ENCODE measurements at regions not wholly inside any gene's neighbourhood (a gene's known extent, or its start where the extent isn't known, plus 50 kb on each side); places are given as distances from the start of the nearest gene placed in this dataset.

DNA sequence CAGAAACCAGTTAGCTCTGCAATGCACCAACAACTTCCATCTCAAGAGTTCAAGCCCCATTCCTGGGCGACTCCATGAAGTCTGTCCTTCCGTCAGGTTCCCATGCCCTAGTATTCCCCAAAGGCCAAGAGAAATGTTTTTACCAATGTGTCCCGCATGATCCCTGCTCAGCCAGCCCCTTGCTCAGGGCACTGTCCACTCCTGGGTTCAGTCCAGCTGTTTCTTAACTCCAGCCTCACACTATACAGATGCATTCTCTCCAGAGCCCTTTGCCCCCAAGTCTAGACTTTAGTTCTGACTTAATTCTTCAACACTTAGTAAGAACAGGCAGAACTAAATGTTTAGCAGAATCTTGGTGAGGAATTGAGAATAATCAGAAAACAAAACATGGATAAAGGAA is 497.5 kb downstream of the SOX6 start:
- Histone ChIP-seq H3K4me1 (no peaks in the 10 kb centered on the region), H3K4me3 (no peak overlapping the region), H3K27ac (no peak overlapping the region), H3K9me3 (no peaks in the 10 kb centered on the region), H3K27me3 (no peaks in the 10 kb centered on the region), H3K36me3 (no peaks in the 10 kb centered on the region)
- 100% methylated on average over 1 of the region's 3 CpGs; no CpG with 5 or more reads in 1 of the 2 donors for WGBS, 2 donors (ENCODE audit: low coverage in 1 of 2)
- no peak for TF ChIP-seq EP300 (IDR thresholded peaks at IDR 0.05)
- TF ChIP-seq POLR2A (IDR thresholded peaks at IDR 0.05) = no peak
- TF ChIP-seq POLR2AphosphoS5 (IDR thresholded peaks at IDR 0.05) = no peak
- TF ChIP-seq, protein P1, sequence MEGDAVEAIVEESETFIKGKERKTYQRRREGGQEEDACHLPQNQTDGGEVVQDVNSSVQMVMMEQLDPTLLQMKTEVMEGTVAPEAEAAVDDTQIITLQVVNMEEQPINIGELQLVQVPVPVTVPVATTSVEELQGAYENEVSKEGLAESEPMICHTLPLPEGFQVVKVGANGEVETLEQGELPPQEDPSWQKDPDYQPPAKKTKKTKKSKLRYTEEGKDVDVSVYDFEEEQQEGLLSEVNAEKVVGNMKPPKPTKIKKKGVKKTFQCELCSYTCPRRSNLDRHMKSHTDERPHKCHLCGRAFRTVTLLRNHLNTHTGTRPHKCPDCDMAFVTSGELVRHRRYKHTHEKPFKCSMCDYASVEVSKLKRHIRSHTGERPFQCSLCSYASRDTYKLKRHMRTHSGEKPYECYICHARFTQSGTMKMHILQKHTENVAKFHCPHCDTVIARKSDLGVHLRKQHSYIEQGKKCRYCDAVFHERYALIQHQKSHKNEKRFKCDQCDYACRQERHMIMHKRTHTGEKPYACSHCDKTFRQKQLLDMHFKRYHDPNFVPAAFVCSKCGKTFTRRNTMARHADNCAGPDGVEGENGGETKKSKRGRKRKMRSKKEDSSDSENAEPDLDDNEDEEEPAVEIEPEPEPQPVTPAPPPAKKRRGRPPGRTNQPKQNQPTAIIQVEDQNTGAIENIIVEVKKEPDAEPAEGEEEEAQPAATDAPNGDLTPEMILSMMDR (IDR thresholded peaks at IDR 0.05) = no peak
- ATAC-seq = no peak

GRCh38 chr11:15859411-15859810 is 496.9 kb downstream of the SOX6 start:
- ATAC-seq = no peak
- Histone ChIP-seq H3K4me1 (no peaks in the 10 kb centered on the region), H3K27me3 (no peaks in the 10 kb centered on the region), H3K36me3 (no peaks in the 10 kb centered on the region), H3K9me3 (no peaks in the 10 kb centered on the region), H3K4me3 (no peak overlapping the region), H3K27ac (no peak overlapping the region)
- WGBS, 2 donors (ENCODE audit: low coverage in 1 of 2) = 86 to 100% methylated on average over 1 to 3 of the region's 3 CpGs
- TF ChIP-seq POLR2AphosphoS5 (IDR thresholded peaks at IDR 0.05) (no peak), EP300 (IDR thresholded peaks at IDR 0.05) (no peak), POLR2A (IDR thresholded peaks at IDR 0.05) (no peak)
- TF ChIP-seq, protein P1 (IDR thresholded peaks at IDR 0.05) = no peak

GRCh38 chr11:15861256-15861655 is 495.1 kb downstream of the SOX6 start:
- H3K27ac ChIP-seq = no peak overlapping the region
- WGBS, 2 donors (ENCODE audit: low coverage in 1 of 2) = 77 to 78% methylated on average over 2 of the region's 2 CpGs
- H3K9me3 ChIP-seq = no peaks in the 10 kb centered on the region
- no peaks in the 10 kb centered on the region for H3K36me3 ChIP-seq
- no peaks in the 10 kb centered on the region for H3K4me1 ChIP-seq
- H3K27me3 ChIP-seq = no peaks in the 10 kb centered on the region
- ATAC-seq = no peak
- TF ChIP-seq POLR2AphosphoS5 (IDR thresholded peaks at IDR 0.05) (no peak), EP300 (IDR thresholded peaks at IDR 0.05) (no peak), POLR2A (IDR thresholded peaks at IDR 0.05) (no peak)
- TF ChIP-seq, protein P1 (IDR thresholded peaks at IDR 0.05) = no peak
- H3K4me3 ChIP-seq = no peak overlapping the region

- ATAC-seq = no peak
- no peaks in the 10 kb centered on the region for H3K4me1 ChIP-seq
- no peak overlapping the region for H3K4me3 ChIP-seq
- H3K36me3 ChIP-seq = no peaks in the 10 kb centered on the region
- no peaks in the 10 kb centered on the region for H3K27me3 ChIP-seq
- no peak overlapping the region for H3K27ac ChIP-seq
- no peaks in the 10 kb centered on the region for H3K9me3 ChIP-seq
- WGBS, 2 donors (ENCODE audit: low coverage in 1 of 2) = 65 to 76% methylated on average over 2 of the region's 2 CpGs
- TF ChIP-seq POLR2A (IDR thresholded peaks at IDR 0.05) (no peak), POLR2AphosphoS5 (IDR thresholded peaks at IDR 0.05) (no peak), EP300 (IDR thresholded peaks at IDR 0.05) (no peak)
- TF ChIP-seq, protein P1 (IDR thresholded peaks at IDR 0.05) = no peak
Measured at GRCh38 chr11:15863411-15863810, 492.9 kb downstream of the SOX6 start.

DNA sequence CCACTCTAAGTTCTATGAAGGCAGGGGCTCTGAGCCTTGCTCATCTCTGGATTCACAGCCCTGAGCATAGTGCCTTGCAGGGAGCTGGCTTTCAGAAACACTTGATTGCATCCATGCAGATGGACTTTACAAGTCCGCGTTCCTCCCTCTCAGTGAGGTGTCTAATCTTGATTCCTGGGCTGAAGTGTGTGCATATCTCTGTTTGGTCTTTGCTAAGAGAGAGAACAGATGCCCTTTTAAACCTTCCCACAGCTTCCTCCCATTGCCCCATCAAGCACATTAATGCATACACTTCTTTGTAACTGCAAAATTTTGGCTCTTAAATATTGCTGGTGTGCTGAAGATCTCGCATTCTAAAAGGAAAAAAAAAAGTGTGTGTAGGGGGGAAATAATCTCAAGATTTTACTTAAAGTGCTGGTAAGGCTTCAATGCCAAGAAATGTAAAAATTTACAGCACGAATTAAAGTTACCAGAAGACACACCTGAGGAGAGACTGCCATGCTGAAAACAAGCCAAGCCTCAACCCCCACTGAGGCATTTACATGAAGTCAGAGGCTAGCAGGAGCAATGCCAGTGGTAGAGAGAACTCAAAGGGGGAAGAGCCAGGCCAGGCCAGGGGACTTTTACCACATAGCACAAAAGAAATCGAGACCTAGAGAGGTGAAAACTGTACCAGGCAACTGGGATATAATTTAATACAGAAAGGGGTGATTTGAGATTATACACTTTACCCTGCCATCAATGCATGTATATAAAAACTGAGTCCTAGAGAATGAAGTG is 492.1 kb downstream of the SOX6 start:
- H3K9me3 ChIP-seq = no peaks in the 10 kb centered on the region
- H3K4me1 ChIP-seq = no peaks in the 10 kb centered on the region
- H3K36me3 ChIP-seq = no peaks in the 10 kb centered on the region
- 94 to 97% methylated on average over 5 of the region's 5 CpGs for WGBS, 2 donors (ENCODE audit: low coverage in 1 of 2)
- no peaks in the 10 kb centered on the region for H3K27me3 ChIP-seq
- TF ChIP-seq POLR2A (IDR thresholded peaks at IDR 0.05) = no peak
- TF ChIP-seq, protein P1 (IDR thresholded peaks at IDR 0.05) = no peak
- TF ChIP-seq EP300 (IDR thresholded peaks at IDR 0.05) = no peak
- TF ChIP-seq POLR2AphosphoS5 (IDR thresholded peaks at IDR 0.05) = no peak
- no peak overlapping the region for H3K4me3 ChIP-seq
- ATAC-seq = no peak
- H3K27ac ChIP-seq = no peak overlapping the region
